Ovary (tissue), 7 donors: ENCODE measurements at regions not wholly inside any gene's neighbourhood (a gene's known extent, or its start where the extent isn't known, plus 50 kb on each side); places are given as distances from the start of the nearest gene placed in this dataset.
"Not testable (repeated sequence)": the region's sequence is repeated elsewhere in the genome, so short reads cannot be mapped to it uniquely, and the experiment has no call there.

Source experiments
- DNase-seq, 5 donors: peaks; one replicate each; pipeline ENCODE4 v3.0.0-alpha.2; 2019 to 2020
- H3K27ac ChIP-seq, 2 donors: fragments of 200-600 bp; one replicate each; pipeline versions ENCODE4 v1.5.1 to v1.8.0; 2019 to 2022
- H3K27me3 ChIP-seq: fragments of 200-600 bp; one replicate; pipeline ENCODE4 v1.8.0; 2022
- H3K36me3 ChIP-seq: fragments of 200-600 bp; sonication (generic); one replicate; pipeline ENCODE4 v1.5.1; 2019
- H3K4me1 ChIP-seq: one replicate; pipeline ENCODE4 v1.8.1; 2013; ENCODE audit warnings: mild to moderate bottlenecking, moderate library complexity; ENCODE audit not compliant: insufficient read depth
- H3K4me3 ChIP-seq: fragments of 200-600 bp; sonication (generic); one replicate; pipeline ENCODE4 v1.5.1; 2017
- H3K9me3 ChIP-seq, 2 donors: fragments of 200-600 bp in 1 of 2; sonication (generic) in 1 of 2; one replicate each; pipeline versions ENCODE4 v1.5.1 to v1.8.1; 2013 to 2019; ENCODE audit warnings: mild to moderate bottlenecking in 1 of 2, moderate library complexity in 1 of 2
- CTCF ChIP-seq, 3 donors: fragments of 450-650 bp in 2 of 3; fragments of 200-600 bp in 1 of 3; IDR thresholded peaks; one replicate each; pipeline versions ENCODE4 v1.5.1 to v1.8.0; 2016 to 2022; ENCODE audit warnings: antibody characterized with exemption in 3 of 3, mild to moderate bottlenecking in 1 of 3
- EP300 ChIP-seq: sonication (generic); formaldehyde crosslinking; IDR thresholded peaks from one replicate; pipeline ENCODE4 v1.6.1; 2017; ENCODE audit warnings: antibody characterized with exemption
- POLR2A ChIP-seq: fragments of 450-650 bp; IDR thresholded peaks from one replicate; pipeline ENCODE4 v1.6.1; 2017; ENCODE audit warnings: antibody characterized with exemption, mild to moderate bottlenecking, moderate library complexity
- WGBS, 3 donors: extraction: QIAGEN DNeasy Blood & Tissue Kit in 1 of 3; methylation state at CpG; one replicate each; pipeline versions ENCODE4 v1.1.5 to v1.1.7; 2013 to 2017; 5-methylcytosine and 5-hydroxymethylcytosine counted together
- intact Hi-C, 4 donors: fragments of 100-400 bp; cut with DNase I; formaldehyde crosslinking; loops; one replicate each; pipeline versions ENCODE4 v1.11.0 to v1.15.1; 2022 to 2023
- donor health status: DM: no; HTN: no; CAD: no; lungs with moderate emphysema.
- donor health status: DM: no; HTN: no; CAD: no.
- donor health status: Bipolar disorder and iron deficiency.
- donor health status: DM: no; HTN: no; CAD: no.
- donor health status: DM: yes; HTN: yes; CAD: no.

GRCh38 chr2:62321380-62322289 lies 125.7 kb downstream of the B3GNT2 start:
- no peak overlapping the region for H3K27ac ChIP-seq
- no peaks in the 10 kb centered on the region for H3K36me3 ChIP-seq
- no peak overlapping the region for H3K4me3 ChIP-seq
- no peaks in the 10 kb centered on the region for H3K9me3 ChIP-seq
- WGBS, 3 donors = 33 to 50% (median 38%) methylated on average over 9 of the region's 9 CpGs
- intact Hi-C loops = no loop called here
- peaks cover 5% of the 10 kb centered on the region for H3K4me1 ChIP-seq
- no peak for DNase-seq
- TF ChIP-seq CTCF (IDR thresholded peaks at IDR 0.05) (no peak), EP300 (no peak)
- H3K27me3 ChIP-seq = no peaks in the 10 kb centered on the region

- no peak for DNase-seq
- intact Hi-C loops = no loop called here
- 87 to 90% (median 87%) methylated on average over 6 of the region's 6 CpGs for WGBS, 3 donors
- no peaks in the 10 kb centered on the region for H3K36me3 ChIP-seq
- no peak overlapping the region for H3K27ac ChIP-seq
- H3K27me3 ChIP-seq = no peaks in the 10 kb centered on the region
- no peak overlapping the region for H3K4me3 ChIP-seq
- no peaks in the 10 kb centered on the region for H3K9me3 ChIP-seq
- peaks cover 5% of the 10 kb centered on the region for H3K4me1 ChIP-seq
- TF ChIP-seq POLR2A (no peak), CTCF (IDR thresholded peaks at IDR 0.05) (no peak), EP300 (no peak)
Measured at GRCh38 chr2:62320657-62321357, 124.9 kb downstream of the B3GNT2 start.

GRCh38 chr2:62320137-62320536 lies 124.2 kb downstream of the B3GNT2 start:
- H3K36me3 ChIP-seq, DNase-seq, H3K4me3 ChIP-seq, intact Hi-C loops, H3K4me1 ChIP-seq, H3K27ac ChIP-seq, H3K9me3 ChIP-seq, H3K27me3 ChIP-seq: not testable (repeated sequence)
- 92 to 100% (median 96%) methylated on average over 2 of the region's 2 CpGs for WGBS, 3 donors

- Histone ChIP-seq H3K27ac (no peak overlapping the region), H3K27me3 (no peaks in the 10 kb centered on the region), H3K9me3 (no peaks in the 10 kb centered on the region), H3K4me1 (peaks cover 5% of the 10 kb centered on the region), H3K36me3 (no peaks in the 10 kb centered on the region), H3K4me3 (no peak overlapping the region)
- WGBS, 3 donors = 2 to 14% (median 3%) methylated on average over 1 of the region's 1 CpG
- no peak for TF ChIP-seq EP300
- TF ChIP-seq POLR2A = no peak
- TF ChIP-seq CTCF (IDR thresholded peaks at IDR 0.05) = no peak
- intact Hi-C loops = no loop called here
- peak; percentile 39 to 55 (median 49) for DNase-seq
Measured at GRCh38 chr2:62319070-62319469, 123.2 kb downstream of the B3GNT2 start.

- Histone ChIP-seq H3K36me3 (no peaks in the 10 kb centered on the region), H3K9me3 (no peaks in the 10 kb centered on the region), H3K27me3 (no peaks in the 10 kb centered on the region), H3K27ac (no peak overlapping the region), H3K4me1 (peaks cover 2% of the 10 kb centered on the region), H3K4me3 (no peak overlapping the region)
- intact Hi-C loops = no loop called here
- no peak for DNase-seq
- WGBS, 3 donors = 69 to 82% (median 72%) methylated on average over 4 of the region's 4 CpGs
- TF ChIP-seq POLR2A (no peak), CTCF (IDR thresholded peaks at IDR 0.05) (no peak), EP300 (no peak)
Measured at GRCh38 chr2:62315476-62315875, 119.6 kb downstream of the B3GNT2 start.
